ENCODE measurements at regions not wholly inside any gene's neighbourhood (a gene's known extent, or its start where the extent isn't known, plus 50 kb on each side); places are given as distances from the start of the nearest gene placed in this dataset.

DNA sequence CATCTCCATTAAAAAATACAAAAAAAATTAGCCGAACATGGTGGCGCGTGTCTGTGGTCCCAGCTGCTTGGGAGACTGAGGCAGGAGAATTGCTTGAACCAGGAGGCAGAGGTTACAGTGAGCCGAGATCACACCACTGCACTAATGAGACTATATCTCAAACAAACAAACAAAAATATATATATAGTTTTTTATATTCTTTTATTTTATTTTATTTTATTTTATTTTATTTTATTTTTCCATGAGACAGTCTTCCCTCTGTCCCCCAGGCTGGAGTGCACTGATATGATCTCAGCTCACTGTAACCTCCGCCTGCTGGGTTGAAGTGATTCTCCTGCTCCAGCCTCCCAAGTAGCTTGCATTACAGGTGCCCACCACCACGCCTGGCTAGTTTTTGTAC is 79.5 kb downstream of the IRF2BPL start:
- DNase-seq (ENCODE audit: low spot score): no peak

DNA sequence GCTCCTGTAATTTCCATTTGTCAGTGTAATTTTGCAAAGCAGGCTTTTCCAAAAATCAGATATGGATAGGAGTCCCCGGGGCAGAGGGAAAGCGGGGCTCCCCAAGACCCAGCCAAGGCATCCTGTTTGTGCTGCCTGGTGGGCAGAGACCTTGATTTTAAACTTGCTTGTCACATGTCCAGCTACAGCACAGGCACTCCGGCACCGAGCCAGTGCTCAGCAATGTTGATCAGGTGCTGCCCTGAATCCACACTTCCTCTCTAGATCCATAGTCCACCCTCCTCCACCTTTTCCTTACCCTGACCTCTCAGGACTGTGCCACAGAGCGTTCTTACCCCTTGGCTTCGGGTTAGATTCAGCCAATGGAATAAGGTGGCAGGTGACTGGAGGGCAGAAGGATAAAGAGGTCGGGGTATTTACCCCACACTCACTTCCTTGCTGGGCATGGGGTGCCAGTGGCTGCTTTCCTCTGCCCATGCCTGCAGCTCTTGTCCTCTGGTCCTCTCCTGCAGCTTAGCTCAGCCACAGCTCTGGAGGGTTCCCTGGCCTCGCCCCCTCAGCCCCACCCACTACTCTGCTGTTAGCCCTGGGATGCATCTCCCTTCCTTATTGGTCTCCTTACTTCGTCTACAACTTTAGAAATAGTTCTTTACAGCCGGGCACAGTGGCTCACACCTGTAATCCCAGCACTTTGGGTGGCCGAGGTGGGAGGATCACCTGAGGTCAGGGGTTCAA is 80.1 kb downstream of the IRF2BPL start:
- DNase-seq (ENCODE audit: low spot score): no peak

DNA sequence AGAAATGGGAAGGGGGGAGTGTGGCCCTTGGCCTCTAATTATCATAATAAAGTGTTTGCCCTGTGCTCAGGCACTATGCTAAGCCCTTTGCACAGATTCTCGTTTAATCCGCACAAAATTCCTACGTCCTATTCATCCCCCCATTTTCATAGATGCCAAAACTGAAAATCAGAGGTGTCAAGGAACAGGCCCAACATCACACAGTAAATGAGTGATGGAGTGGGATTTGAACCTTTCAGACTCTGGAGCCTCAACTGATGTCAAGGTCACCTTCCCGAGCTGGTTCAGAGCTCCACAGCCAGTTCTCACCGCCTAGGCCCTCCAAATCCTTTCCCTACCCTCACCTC is 80.7 kb downstream of the IRF2BPL start:
- no peak for DNase-seq (ENCODE audit: low spot score)

DNA sequence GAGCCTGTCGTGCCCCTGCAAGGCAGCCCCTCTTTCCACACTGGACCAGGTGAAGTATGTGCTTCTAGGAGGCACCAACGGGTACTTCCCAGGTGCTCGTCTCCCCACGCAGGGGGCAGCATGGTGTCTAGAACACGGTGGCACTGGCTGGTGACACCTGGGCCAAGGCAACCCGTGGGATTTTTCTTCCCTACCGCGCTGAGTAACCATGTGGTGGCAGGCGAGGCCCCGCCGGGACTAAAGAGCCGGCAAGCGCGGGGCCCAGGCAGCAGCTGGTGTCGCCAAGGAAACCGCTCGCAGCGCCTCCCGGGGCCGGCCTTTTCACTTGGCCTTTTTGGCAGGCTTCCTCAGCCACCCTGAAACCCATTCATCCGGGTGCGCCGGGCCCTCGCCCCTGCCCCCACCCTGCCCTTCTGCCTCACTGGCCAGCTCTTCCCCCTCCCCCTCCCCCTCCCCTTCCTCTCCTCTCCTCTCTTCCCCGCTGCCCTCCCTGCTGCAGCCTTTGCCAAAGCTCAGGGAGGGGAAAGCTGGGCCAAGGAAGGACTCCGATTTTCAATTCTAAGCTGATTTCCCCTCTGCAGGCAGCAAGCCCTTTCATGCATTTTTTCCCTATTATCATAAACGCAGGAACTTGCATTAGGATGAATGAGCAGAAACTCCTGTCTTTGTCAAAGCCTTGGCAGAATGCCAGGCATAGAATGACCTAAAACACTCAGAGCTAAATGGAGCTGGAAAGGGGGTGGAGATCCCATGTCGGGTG is 81.2 kb downstream of the IRF2BPL start:
- DNase-seq (ENCODE audit: low spot score): peak; percentile 96

DNA sequence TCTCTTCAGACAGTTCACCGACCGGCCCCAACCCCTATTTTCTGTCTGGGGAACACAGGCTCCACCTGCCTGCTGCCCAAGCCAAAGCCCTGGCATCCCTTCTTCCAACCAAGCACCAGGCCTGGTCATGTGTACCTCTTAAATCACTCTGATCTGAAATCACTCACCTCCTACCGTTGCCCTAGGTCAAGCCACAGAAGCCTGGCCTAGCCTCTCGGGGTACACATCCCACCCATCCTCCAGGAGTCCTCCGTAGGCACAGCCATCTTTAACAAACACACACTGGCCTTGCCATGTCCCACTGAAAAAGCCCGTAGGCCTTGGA is 81.8 kb downstream of the IRF2BPL start:
- no peak for DNase-seq (ENCODE audit: low spot score)

DNA sequence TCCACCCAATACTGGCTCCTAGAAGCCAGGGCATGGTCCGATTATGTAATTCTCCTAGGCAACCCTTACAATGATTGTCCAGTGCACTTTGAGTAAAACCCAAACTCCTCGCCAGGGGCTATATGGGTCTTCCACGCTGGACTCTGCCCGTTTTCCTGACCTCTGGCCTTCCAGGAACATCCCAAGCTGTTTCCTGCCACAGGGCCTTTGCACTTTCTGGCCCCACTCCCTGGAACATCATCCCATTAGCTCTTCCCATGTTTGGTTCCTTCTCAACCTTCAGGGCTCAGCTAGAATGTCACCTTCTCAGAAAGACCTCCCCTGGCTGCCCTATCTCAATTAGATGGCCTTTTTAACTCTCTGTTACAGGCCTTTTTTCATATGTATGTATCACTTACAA is 85.4 kb downstream of the IRF2BPL start:
- no peak for DNase-seq (ENCODE audit: low spot score)

DNA sequence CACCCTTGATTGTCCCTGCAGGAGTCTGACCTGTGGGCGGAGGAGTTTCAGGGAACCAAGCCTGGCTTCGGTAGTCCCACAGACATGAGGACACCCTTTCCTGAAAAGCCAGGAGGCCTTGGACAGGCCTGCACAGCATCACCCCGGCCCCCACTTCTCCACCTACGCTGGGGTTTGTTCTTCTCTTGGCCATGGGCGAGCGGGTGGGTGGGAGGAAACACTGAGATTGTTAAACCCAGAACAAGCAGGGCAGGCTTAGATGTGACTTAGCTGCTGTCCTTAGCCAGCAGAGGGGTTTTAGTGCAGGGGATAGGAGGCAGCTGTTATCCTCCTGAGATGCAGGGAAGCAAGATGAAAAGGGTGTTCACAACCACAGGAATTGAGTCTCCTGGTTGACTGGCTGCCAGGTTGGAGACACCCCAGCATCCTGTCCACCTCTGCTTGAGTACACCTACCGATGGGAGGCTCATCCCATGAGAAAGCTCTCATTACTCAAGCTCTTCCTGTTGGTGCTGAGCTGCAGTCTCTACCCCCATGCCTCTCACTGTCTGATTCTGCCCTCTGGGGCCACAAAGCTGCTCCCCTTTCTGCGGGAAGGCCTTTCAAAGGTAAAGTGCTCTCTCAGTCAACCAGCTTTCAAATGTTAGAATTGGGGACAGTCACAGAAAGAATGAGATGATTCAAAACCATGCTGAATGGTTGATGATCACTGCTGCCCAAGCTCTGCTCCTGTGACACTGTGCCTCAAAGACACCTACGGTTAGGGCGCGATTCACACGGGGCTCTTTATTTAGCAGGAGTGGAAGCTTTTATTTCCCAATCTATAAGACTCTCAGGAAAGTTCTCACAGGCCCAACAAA is 86.3 kb downstream of the IRF2BPL start:
- no peak for DNase-seq (ENCODE audit: low spot score)

DNA sequence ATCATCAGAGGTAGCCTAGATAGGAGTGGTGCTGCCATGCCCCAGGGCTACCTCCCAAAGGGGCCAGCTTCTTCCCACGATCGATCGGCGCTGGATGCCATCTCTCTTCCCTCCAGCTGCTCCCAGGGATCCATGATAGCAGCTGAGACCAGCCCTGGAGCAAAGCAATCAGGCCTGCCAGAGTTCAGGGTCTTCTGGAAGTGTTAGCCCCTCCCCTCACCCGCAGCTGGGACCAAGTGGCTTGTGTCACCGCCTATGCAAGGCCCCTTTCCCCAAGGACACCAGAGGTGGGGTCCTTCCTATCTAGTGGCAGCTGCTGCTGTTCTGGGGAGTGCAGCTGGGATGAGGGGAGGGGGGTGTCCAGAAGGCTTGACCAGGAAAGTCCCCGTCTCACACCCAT is 87.0 kb downstream of the IRF2BPL start:
- no peak for DNase-seq (ENCODE audit: low spot score)

DNA sequence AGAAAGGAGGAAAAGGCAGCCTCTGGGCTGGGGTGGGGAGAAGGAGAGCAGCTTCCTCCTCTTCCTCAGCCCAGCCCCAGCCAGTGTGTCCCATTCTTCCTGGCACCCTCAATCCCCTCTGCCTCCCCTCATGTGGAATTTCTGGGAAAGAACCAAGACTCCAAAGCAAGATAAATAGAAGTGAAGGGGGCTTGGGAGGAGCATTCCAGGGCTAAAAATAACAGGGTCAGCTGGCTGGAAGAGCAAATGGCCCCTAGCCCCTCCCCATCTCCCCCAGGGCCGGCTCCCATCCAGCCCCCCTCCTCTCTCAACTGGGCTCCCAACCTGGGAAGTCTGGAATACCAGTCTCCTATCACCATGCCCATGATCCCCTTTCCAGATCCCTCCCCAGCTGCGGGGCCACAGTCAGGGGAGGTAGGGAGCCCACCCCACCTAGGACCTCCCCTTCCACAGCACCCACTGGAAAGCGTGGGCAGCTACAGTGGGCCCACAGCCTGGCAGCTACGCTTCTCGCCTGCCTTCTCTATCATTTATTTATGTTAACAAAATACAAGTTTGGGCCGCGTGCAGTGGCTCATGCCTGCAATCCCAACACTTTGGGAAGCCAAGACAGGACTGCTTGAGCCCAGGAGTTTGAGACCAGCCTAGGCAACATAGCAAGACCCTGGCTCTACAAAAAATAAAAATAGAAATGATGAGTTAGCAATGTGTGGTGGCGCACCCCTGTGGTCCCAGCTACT is 88.3 kb downstream of the IRF2BPL start:
- DNase-seq (ENCODE audit: low spot score): no peak

DNA sequence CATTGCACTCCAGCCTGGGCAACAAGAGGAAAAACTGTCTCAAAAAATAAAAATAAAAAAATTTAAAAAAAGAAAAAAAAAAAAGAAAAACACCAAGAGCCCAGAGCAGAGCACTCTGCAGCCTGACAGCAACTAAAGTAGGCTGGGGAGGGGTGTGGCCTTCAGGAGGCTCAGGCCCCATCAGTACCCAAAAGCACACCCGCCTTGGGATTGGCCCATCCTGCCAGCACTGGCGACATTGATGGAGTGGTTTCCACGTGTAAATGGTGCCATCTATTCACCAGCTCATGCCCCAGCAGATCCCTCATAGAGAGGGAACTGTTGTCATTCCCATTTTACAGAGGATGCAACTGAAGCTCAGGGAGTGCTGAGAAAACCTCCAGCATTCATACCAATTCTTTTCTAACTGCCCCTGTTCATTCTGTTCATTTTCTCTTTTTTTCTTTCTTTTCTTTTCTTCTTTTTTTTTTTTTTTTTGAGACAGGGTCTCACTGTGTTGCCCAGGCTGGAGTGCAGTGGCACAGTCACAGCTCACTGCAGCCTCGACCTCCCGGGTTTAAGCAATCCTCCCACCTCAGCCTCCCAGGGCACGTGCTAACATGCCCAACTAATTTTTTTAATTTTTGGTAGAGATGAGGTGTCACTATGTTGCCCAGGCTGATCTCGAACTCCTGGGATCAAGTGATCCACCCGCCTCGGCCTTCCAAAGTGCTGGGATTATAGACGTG is 89.3 kb downstream of the IRF2BPL start:
- no peak for DNase-seq (ENCODE audit: low spot score)

DNA sequence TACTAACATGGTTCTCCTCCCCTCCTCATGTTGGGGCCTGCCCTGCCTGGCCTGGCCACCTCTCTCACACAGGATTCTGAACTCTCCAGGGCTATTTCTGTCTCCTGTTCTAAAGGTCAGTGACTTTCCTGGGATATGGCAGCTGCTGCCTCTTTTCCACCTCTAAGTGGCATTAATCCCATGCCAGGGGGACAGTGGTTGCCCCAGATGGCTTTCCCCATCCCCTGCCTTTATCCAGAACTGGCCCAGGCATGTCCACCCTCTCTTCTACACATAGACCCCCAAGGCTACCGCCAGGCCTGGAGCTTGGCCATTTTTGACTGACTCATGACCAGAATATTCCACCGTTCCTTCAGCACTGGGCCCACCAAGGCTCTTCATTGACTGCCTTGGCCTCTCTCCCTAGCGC is 90.4 kb downstream of the IRF2BPL start:
- DNase-seq (ENCODE audit: low spot score): no peak

DNA sequence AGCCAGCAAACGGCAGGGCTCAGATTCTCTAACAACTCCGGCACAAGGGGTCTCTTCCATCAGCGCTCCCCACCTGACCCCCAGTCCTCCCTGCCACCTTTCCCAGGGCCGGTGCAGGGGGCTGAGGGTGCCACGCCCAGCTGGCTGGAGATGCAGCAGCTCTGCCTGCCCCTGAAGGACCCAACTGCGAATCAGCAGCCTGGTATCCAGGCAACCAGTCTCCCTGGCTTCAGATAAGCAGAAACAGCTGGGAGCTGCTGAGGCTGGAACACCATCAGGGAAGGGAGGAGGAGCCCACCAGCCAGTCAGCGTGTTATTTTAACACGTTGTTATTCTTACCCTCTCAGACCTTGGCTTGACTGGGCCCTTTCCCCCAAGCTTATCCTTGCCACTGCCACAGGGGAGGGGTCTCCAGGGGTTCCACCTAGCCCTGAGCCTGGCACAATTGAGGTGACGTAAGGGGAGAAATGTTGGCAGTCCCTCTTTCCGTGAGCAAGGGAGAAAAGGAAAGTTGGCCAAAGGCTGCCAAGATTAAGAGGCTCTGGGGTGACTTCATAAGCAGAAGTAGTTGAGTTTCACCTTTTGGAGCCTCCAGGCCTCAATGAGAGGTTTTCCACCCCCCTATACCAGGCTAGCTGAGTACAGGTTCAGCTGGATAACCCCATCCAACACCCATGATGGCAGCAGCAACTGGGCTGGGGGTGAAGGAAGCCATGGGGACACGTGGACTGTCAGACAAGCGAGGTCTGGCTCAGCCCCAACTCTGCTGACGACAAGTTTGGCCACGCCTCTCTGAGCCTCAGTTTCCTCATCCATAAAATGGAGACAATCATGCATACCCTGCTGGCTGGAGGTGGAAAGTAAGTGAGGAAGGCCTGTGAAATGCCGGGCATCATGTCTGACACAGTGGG is 91.1 kb downstream of the IRF2BPL start:
- peak; percentile 72 for DNase-seq (ENCODE audit: low spot score)

DNA sequence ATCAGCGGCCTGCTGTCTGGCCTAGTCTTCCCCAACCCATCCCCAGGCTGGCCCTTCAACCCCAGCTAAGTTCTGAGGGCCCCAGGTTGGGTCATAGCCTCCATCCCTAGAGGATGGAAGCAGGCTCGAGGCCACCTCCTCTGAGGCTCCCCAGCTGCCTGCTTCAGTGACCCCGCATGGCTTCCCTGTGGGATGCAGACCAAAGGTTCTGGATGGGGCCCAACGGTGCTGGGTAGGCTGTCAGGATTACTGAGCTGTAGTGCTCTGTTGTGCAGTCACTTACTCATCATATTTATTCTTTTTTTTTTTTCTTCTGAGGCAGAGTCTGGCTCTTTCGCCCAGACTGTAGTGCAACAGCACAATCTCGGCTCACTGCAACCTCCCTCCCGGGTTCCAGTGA is 92.0 kb downstream of the IRF2BPL start:
- no peak for DNase-seq (ENCODE audit: low spot score)

DNA sequence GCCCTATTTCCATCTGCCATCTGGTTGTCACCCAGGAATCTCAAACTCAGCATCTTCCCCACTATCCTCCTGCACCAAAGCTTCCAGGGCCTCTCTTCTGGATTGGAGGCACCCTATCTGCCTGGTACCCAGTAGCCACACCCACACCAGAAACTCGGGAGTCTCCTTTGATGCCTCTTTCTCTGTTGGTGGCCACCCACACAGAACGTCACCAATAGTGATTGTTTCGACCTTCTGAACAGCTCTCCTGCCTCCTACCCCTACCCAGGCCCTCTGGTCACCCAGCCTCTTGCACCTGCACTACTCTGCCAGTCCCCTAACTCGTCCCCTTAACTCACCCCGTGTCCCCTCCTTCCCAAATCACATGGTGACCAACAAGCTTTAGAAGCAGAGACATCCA is 95.0 kb downstream of the IRF2BPL start:
- no peak for DNase-seq (ENCODE audit: low spot score)

DNA sequence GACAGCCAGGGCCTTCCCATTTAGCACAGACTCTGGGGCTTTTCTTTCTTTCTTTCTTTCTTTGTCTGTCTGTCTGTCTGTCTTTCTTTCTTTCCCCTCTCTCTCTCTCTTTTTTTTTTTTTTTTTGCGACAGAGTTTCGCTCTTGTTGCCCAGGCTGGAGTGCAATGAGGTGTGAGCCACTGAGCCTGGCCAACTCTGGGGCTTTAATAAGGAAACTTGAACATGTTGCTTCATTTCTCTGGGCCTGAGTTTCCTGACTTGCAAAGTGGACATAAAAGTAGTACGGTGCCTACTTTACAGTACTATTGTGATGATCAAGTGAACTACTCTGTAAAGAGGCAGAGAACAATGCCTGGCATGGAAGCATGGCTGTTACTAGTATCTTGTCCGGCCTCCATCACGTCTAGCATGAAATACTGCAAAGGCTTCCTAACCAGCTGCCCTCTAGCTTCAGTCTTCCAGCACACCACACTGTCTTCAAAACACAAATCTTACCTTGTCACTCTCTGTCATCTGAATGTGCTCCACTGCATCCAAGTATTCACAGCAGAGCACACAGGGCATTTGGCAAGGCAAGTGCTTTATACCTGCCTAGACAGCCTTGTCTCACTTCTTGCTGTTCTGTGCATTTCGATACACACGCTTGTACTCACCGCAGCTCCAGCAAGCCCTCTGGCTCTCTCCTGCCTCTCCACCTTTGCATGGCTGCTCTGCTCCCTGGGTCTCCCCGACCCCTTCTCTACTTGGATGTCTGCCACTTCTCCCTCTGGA is 96.7 kb downstream of the IRF2BPL start:
- no peak for DNase-seq (ENCODE audit: low spot score)

DNA sequence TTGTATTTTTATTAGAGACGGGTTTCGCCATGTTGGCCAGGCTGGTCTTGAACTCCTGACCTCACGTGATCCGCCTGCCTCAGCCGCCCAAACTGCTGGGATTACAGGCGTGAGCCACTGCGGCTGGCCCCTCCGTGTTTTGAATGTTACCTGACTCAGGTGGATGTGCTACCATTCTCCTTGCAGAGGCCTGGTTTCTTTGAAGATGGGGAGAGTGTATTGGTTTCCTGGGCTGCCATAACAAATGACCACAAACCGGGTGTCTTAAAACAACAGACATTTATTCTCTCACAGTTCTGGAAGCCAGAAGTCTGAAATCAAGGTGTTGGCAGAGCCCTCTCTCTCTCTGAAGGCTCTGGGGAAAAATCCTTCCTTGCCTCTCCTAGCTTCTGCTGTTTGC is 98.0 kb downstream of the IRF2BPL start:
- no peak for DNase-seq (ENCODE audit: low spot score)

DNA sequence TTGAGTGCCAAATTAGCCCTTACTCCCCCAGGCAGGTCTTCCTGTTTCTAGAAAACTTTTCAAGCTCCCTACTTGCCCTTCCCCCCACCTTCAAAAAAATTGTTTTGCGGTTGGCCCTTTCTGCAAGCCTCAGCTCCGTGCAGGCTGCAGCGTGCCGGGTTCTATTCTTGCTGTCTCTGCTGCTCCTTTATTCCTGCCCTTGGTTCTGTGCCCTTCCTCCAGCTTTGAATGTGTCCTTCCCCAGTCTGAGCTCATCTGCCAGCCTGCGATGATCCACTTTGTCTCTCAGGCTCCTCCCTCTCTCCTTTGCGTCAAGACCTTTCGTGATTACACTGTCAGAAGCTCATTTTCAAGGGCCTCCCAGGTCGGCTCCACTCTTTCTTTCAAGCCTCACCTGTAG is 98.6 kb downstream of the IRF2BPL start:
- DNase-seq (ENCODE audit: low spot score): no peak

DNA sequence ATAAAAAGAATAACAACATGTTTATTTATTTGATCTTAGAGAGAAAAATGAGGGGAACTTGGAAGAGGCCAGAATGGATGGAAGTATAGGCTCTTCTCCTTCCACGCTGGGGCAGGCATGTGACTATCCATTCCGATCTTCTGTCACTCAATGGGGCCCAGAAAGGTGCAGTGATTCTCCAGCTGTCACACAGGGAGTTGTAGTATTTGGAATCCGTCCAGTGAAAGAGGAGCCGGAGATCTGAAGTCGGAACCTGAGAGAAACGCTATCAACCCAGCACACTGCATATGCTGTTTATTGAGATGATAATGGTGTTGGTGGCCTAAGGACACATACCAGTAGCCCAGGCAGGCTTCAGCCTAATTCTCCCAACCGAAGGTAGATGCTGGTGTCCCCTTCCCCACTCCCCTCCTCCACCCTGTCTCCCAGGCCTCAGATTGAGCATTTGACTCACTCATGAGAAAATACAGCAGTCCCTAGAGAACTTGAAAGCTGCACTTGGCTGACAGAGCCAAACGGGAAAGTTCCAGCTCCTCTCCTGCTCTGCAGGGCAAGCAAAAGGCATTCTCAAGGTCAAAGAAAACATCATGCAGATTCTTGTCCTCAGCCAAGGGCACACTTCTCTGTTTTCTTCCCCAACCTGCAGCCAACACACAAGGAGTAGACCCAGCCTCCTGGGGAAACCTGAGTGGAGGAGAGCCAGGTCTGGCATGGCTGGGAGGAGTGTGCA is 100.4 kb downstream of the IRF2BPL start:
- no peak for DNase-seq (ENCODE audit: low spot score)
